HUES6 (cell line): ENCODE measurements at regions not wholly inside any gene's neighbourhood (a gene's known extent, or its start where the extent isn't known, plus 50 kb on each side); places are given as distances from the start of the nearest gene placed in this dataset.

ENCODE experiments used
- H3K27ac ChIP-seq: 2 replicates; pipeline ENCODE4 v1.7.0; 2013; ENCODE audit warnings: low read depth, mild to moderate bottlenecking, low read length, inconsistent platforms
- H3K27me3 ChIP-seq: 2 replicates; pipeline ENCODE4 v1.6.1; 2013; ENCODE audit warnings: low read length; ENCODE audit not compliant: control insufficient read depth, insufficient read depth
- H3K36me3 ChIP-seq: 2 replicates; pipeline ENCODE4 v1.6.1; 2013; ENCODE audit warnings: low read length; ENCODE audit not compliant: control insufficient read depth, insufficient read depth
- H3K4me1 ChIP-seq: 2 replicates; pipeline ENCODE4 v1.6.1; 2013; ENCODE audit warnings: low read length; ENCODE audit not compliant: control insufficient read depth, insufficient read depth
- H3K4me3 ChIP-seq: 2 replicates; pipeline ENCODE4 v1.5.1; 2013; ENCODE audit warnings: low read depth, low read length
- H3K9ac ChIP-seq: one replicate; pipeline ENCODE4 v1.6.1; 2013; ENCODE audit warnings: mild to moderate bottlenecking, low read length
- H3K9me3 ChIP-seq: 2 replicates; pipeline ENCODE4 v1.6.1; 2013; ENCODE audit warnings: low read depth, low read length; ENCODE audit not compliant: control insufficient read depth, insufficient read depth

DNA sequence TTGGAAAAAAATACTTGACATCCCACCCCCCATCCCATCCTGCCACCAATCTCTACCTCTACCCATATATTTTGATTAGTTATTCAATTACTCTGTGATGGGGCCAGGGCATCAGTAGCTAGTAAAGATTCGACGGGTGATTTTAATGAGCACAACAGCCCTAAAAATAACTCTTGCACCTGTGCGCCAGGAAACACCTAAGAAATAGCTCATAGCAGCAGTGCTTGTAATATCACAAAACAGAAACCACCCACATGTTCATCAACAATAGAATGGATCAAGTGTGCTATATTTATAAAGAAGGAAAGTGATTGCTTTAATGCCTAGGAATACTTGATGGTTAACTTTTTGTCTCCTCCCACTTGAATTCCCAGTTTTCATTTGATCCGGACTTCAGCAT, 225.6 kb upstream of the LCORL start:
- H3K36me3 ChIP-seq = no peaks in the 10 kb centered on the region
- H3K4me3 ChIP-seq = no peak overlapping the region
- H3K4me1 ChIP-seq = no peaks in the 10 kb centered on the region
- H3K9me3 ChIP-seq = no peaks in the 10 kb centered on the region
- no peaks in the 10 kb centered on the region for H3K27me3 ChIP-seq
- H3K27ac ChIP-seq = no peak overlapping the region
- H3K9ac ChIP-seq = no peak overlapping the region

DNA sequence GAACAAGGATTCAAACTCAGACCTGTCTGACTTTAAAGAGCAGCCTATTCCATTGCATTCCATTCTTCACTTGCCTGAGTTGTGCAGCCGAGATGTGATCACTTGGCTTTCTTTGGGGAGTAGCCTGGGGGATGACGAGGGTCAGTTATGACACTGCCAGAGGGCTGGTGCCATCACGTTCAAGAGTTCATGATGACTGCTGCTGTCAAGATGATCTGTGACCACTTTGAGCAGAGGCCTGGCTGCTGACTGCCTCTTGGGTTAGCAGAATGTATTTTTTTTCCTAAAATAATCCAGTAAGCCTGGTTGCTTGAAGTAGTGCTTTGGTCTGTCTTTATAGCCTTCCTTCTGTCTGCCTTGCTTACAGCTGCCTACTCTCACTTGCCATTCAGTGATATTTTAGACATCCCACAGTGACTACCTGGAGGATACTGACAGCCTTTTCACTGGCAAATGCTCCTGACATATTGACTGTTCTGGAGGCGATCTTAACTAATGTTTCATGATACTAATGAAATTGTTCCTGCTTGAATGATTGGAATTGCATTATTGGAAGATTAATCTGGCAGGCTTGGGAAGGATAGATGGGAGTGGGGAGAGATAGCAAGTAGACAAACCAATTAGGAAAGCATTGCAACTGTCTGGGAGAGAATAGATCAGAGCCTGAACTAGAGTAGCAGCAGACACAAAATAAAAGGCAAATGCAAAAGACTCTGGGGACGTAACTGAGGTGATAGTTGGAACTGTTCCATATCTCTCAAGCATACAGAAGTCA, 221.6 kb upstream of the LCORL start:
- H3K4me1 ChIP-seq = no peaks in the 10 kb centered on the region
- H3K9ac ChIP-seq = no peak overlapping the region

DNA sequence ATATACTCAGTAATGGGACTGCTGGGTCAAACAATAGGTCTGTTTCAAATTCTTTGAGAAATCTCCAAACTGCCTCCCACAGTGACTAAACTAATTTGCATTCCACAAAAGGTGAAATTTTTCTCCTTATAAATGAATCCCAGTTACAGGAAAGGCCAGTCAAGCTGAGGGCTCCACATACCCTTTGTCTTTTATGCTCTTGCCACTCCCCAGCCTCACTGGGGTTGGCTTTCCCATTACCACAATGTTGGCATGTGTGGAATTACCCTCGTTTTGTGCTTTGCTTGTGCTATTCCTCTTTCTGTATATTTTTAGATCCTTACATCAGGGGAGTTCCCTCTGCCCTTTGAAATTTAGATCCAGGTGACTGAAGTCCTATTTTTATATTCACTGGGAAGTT, 220.2 kb upstream of the LCORL start:
- H3K4me3 ChIP-seq = no peak overlapping the region
- H3K9me3 ChIP-seq = no peaks in the 10 kb centered on the region
- no peaks in the 10 kb centered on the region for H3K27me3 ChIP-seq
- no peak overlapping the region for H3K27ac ChIP-seq
- H3K9ac ChIP-seq = no peak overlapping the region
- no peaks in the 10 kb centered on the region for H3K36me3 ChIP-seq
- H3K4me1 ChIP-seq = no peaks in the 10 kb centered on the region

More for the DNA sequence above, 221.6 kb upstream of the LCORL start:
- H3K9me3 ChIP-seq = no peaks in the 10 kb centered on the region
- H3K36me3 ChIP-seq = no peaks in the 10 kb centered on the region
- H3K27me3 ChIP-seq = no peaks in the 10 kb centered on the region
- no peak overlapping the region for H3K4me3 ChIP-seq
- no peak overlapping the region for H3K27ac ChIP-seq

DNA sequence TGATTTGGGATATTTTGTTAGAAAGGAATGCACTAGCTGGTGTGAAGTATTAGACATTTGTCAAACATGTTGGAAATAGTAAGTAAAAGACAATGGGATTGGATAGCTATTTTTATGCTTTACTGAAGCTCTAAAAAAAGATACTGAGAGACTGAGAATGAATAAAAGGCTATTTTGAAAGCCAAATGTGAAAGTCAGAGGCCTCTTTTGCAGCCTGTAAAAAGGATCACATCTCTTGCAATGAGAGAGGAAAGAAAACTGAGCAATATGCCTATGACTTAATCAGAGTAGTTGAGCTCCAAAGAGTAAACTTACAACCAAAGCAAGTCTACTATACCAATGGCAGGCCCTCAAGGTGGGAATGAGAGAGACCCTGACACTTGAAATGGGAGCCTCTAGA, 212.6 kb upstream of the LCORL start:
- Histone ChIP-seq H3K27ac (no peak overlapping the region), H3K9ac (no peak overlapping the region)

DNA sequence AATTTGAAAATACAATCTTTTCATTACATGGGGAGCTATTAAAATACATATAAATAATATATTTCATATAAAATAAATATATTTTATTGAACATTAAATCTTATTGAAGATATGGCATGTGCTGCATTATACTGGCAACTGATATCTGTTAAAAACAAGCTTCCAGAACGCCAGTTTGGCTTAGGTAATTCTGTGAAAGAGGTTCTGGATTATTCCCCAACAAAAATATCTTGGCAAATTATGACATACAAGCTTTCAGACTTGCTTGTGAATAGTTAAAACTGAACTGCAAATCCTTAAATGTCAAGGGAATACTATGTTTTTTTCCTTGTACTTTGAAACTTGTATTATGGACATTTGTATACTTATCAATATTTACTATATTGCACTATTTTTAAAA, 210.2 kb upstream of the LCORL start:
- Histone ChIP-seq H3K9me3 (peaks cover 13% of the 10 kb centered on the region), H3K9ac (no peak overlapping the region), H3K27ac (no peak overlapping the region), H3K4me1 (no peaks in the 10 kb centered on the region), H3K27me3 (no peaks in the 10 kb centered on the region), H3K36me3 (no peaks in the 10 kb centered on the region), H3K4me3 (no peak overlapping the region)

More for the DNA sequence above, 212.6 kb upstream of the LCORL start:
- H3K4me3 ChIP-seq = no peak overlapping the region
- no peaks in the 10 kb centered on the region for H3K27me3 ChIP-seq
- no peaks in the 10 kb centered on the region for H3K4me1 ChIP-seq
- no peaks in the 10 kb centered on the region for H3K36me3 ChIP-seq
- H3K9me3 ChIP-seq = peaks cover 5% of the 10 kb centered on the region

DNA sequence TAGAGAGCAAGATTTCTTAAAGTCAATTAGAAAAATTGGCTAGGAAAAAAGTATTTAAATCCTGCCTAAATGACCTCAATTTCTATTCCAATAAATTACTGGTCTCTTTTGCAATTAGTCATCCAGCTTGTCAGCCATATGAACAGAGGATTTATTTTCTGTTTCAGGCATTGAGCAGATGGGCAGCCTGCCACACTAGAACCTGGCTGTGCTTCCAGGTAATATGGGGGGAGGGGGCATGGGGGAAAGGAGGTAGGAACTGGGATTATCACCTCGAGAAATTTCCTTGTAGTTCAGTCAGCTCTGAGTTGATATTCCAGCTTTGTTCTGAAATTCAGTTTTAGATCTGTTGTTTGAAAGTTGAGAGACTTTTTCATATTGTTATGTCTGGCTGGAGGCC, 206.3 kb upstream of the LCORL start:
- Histone ChIP-seq H3K27ac (no peak overlapping the region), H3K27me3 (no peaks in the 10 kb centered on the region), H3K4me1 (no peaks in the 10 kb centered on the region), H3K9me3 (peaks cover 13% of the 10 kb centered on the region), H3K36me3 (no peaks in the 10 kb centered on the region), H3K4me3 (no peak overlapping the region), H3K9ac (no peak overlapping the region)

DNA sequence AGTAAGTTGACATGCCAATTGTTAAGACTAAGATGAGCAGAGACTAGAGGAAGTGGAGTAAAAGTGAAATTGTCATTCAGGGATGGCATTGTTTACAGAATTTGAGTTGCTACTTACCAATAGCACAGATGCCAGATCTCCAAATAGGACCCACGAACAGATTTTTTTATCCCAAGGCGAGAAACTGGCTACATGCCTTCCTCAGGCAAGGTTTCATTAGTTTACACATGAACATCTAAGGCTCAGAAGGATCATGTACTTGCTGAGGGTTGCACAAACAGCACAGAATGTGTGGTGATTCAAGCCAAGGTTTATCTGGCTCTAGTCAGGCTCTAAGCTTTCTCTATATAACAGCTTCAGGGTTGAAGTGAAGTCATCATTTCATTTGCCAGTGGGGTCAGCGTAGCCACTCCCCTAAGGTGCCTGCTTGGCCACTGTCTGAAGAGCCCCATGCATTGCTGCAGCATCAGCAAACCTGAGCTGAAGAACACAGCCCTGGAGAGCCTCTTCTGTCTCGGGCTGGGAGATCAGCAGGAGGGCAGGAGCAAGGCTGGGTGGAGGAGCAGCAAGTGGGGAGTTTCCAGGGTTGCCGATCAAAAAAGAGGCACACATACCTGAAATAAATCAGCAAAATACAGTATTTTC, 193.0 kb upstream of the LCORL start:
- Histone ChIP-seq H3K27me3 (no peaks in the 10 kb centered on the region), H3K4me1 (no peaks in the 10 kb centered on the region), H3K27ac (no peak overlapping the region), H3K36me3 (no peaks in the 10 kb centered on the region), H3K4me3 (no peak overlapping the region), H3K9me3 (no peaks in the 10 kb centered on the region), H3K9ac (no peak overlapping the region)

DNA sequence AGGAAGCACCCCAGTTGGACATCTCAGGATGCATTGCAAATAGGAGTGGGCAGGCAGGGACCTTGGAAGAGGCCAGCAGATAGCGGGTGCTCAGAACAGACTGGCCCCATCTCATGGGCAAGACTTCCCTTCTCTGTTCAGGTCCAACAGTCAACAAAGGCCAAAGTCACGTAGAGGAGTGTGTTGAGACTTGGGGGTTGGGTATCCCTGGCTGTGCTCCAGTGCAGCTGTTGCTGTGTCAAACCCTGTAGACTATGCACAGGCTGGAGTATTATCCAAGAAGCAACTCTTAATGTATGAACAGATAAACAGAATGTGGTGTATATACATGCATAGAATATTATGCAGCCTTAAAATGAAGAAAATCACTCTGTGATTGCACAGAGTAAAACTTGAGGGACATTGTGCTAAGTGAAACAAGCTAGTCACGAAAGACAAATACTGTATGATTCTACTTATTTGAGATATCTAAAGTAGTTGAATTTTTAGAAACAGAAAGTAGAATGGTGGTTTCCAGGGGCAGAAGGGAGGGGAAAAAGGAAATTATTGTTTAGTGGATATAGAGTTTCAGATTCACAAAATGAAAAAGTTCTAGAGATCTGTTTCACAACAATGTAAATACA, 192.1 kb upstream of the LCORL start:
- Histone ChIP-seq H3K27ac (no peak overlapping the region), H3K4me3 (no peak overlapping the region), H3K27me3 (no peaks in the 10 kb centered on the region), H3K36me3 (no peaks in the 10 kb centered on the region), H3K9ac (no peak overlapping the region), H3K9me3 (no peaks in the 10 kb centered on the region), H3K4me1 (no peaks in the 10 kb centered on the region)

DNA sequence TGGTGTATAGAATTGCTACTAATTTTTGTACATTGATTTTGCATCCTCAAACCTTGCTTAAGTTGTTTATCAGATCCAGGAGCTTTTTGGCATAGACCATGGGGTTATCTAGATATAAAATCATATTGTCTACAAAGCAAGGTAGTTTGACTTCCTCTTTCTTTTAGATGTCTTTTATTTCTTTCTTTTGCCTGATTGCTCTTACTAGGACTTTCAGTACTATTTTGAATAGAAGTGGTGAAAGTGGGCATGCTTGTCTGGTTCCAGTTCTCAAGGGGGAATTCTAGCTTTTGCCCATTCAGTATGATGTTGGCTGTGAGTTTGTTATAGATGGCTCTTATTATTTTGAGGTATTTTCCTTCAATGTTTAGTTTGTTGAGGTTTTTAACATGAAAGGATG, 187.9 kb upstream of the LCORL start:
- no peaks in the 10 kb centered on the region for H3K4me1 ChIP-seq
- H3K9me3 ChIP-seq = no peaks in the 10 kb centered on the region
- H3K27ac ChIP-seq = no peak overlapping the region
- H3K36me3 ChIP-seq = no peaks in the 10 kb centered on the region
- no peaks in the 10 kb centered on the region; the same call in 1 of the 2 replicates for H3K27me3 ChIP-seq
- no peak overlapping the region for H3K4me3 ChIP-seq
- no peak overlapping the region for H3K9ac ChIP-seq

DNA sequence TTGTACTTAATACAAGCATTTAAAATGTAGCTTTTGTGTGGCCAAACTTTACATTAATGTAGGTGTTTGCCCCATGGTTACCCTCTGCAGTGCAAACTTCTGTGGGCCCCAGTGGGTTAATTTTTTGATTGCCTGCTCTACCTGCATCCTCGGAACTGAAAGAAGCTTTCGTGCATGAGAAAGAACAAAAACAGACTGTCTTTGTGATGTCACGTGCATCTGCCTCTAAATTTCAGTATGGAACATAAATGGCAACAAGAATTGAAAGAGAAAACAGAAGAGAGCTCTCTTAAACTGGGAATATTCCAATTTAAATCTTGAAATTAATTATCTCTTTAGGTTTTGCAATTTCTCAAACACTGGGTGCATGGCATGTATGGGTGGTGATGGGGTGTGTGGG, 182.4 kb upstream of the LCORL start:
- no peak overlapping the region for H3K27ac ChIP-seq
- H3K4me1 ChIP-seq = no peaks in the 10 kb centered on the region
- no peak overlapping the region for H3K4me3 ChIP-seq
- H3K27me3 ChIP-seq = no peaks in the 10 kb centered on the region; the same call in 1 of the 2 replicates
- H3K36me3 ChIP-seq = no peaks in the 10 kb centered on the region
- no peaks in the 10 kb centered on the region for H3K9me3 ChIP-seq
- H3K9ac ChIP-seq = no peak overlapping the region

DNA sequence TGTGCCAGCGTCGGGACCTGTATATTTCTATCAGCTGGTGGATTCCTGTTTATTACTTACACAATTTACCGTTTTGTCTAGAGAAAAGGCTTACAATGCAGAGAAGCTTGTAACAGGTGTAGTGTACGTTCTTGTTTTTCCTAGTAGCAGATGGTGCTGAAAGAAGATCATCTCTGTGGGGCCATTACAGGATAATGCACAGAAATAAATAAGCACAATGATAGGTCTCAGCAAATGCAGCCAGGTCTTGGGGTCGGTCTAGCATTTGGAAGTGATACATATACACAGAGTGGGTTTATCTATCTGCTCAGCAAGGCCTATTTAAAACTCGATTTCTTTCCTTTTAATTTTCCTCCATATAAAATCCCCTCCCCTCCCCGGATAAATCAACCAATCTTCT, 180.9 kb upstream of the LCORL start:
- Histone ChIP-seq H3K27me3 (no peaks in the 10 kb centered on the region; the same call in 1 of the 2 replicates), H3K27ac (no peak overlapping the region), H3K9me3 (no peaks in the 10 kb centered on the region), H3K4me3 (no peak overlapping the region), H3K4me1 (no peaks in the 10 kb centered on the region), H3K36me3 (no peaks in the 10 kb centered on the region), H3K9ac (no peak overlapping the region)
